KMS-11 (cell line): ENCODE measurements at regions not wholly inside any gene's neighbourhood (a gene's known extent, or its start where the extent isn't known, plus 50 kb on each side); places are given as distances from the start of the nearest gene placed in this dataset.

Source experiments
- H2AFZ ChIP-seq: fragments of 200-600 bp; sonication (generic); 2 replicates; pipeline ENCODE4 v1.6.1; 2016; ENCODE audit warnings: antibody characterized with exemption, mixed run types, low read depth
- H3K27ac ChIP-seq: fragments of 200-600 bp; sonication (generic); 2 replicates; pipeline ENCODE4 v1.6.1; 2016; ENCODE audit warnings: mild to moderate bottlenecking, mixed run types
- H3K27me3 ChIP-seq: fragments of 200-600 bp; sonication (generic); 2 replicates; pipeline ENCODE4 v1.6.1; 2017; ENCODE audit warnings: mild to moderate bottlenecking, low read depth, mixed run types, moderate library complexity; ENCODE audit not compliant: insufficient read depth
- H3K36me3 ChIP-seq: fragments of 200-600 bp; sonication (generic); 2 replicates; pipeline ENCODE4 v1.6.1; 2017; ENCODE audit warnings: mild to moderate bottlenecking, mixed run types; ENCODE audit not compliant: insufficient read depth
- H3K4me1 ChIP-seq: fragments of 200-600 bp; sonication (generic); 2 replicates; pipeline ENCODE4 v1.6.1; 2016; ENCODE audit warnings: mild to moderate bottlenecking, low read depth, mixed run types; ENCODE audit not compliant: poor library complexity, severe bottlenecking
- H3K4me2 ChIP-seq: fragments of 200-600 bp; sonication (generic); 2 replicates; pipeline ENCODE4 v1.7.0; 2016; ENCODE audit warnings: mild to moderate bottlenecking, mixed run types
- H3K4me3 ChIP-seq: fragments of 200-600 bp; sonication (generic); IDR thresholded peaks from 2 replicates; pipeline ENCODE4 v1.6.1; 2017; ENCODE audit warnings: low read depth, low read length, mixed read lengths; ENCODE audit not compliant: insufficient read depth
- H3K79me2 ChIP-seq: fragments of 200-600 bp; sonication (generic); 2 replicates; pipeline ENCODE4 v1.6.1; 2016; ENCODE audit warnings: low read depth, mixed run types; ENCODE audit not compliant: insufficient read depth
- H3K9ac ChIP-seq: fragments of 200-600 bp; sonication (generic); 2 replicates; pipeline ENCODE4 v1.6.1; 2016; ENCODE audit warnings: mild to moderate bottlenecking, mixed run types
- H4K20me1 ChIP-seq: fragments of 200-600 bp; sonication (generic); 2 replicates; pipeline ENCODE4 v1.6.1; 2016; ENCODE audit warnings: mild to moderate bottlenecking, mixed run types; ENCODE audit not compliant: insufficient read depth
- CTCF ChIP-seq: fragments of 200-600 bp; sonication (generic); conservative IDR thresholded peaks from 2 replicates; pipeline ENCODE4 v1.6.1; 2017; ENCODE audit warnings: low read depth, mild to moderate bottlenecking, antibody characterized with exemption, low read length, moderate library complexity, mixed read lengths

DNA sequence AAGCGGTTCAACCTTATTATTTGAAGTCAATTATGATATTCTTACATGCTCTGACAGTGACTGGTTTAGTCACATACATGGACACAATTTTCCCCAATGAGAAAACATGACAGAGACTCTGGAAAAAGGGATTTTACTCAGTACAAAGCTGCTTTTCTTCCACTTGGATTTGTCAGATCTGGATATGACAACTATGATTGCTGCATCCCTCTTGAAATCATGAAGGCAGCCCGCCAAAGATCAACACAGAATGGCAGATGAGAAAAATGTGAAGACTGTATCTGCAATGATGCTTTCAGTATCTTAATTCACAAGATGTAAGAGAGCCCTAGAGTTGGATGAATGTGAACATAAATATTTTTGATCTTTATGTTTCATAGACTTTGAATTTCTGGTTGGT lies 439.6 kb downstream of the CDH8 start:
- Histone ChIP-seq H3K36me3 (no peaks in the 10 kb centered on the region), H3K27me3 (no peaks in the 10 kb centered on the region), H3K4me2 (no peak overlapping the region), H3K79me2 (no peaks in the 10 kb centered on the region), H3K4me3 (no peak overlapping the region), H4K20me1 (no peaks in the 10 kb centered on the region), H3K27ac (no peak overlapping the region), H3K9ac (no peak overlapping the region), H3K4me1 (peaks cover 12% of the 10 kb centered on the region), H2AFZ (no peak overlapping the region)
- TF ChIP-seq CTCF: no peak

DNA sequence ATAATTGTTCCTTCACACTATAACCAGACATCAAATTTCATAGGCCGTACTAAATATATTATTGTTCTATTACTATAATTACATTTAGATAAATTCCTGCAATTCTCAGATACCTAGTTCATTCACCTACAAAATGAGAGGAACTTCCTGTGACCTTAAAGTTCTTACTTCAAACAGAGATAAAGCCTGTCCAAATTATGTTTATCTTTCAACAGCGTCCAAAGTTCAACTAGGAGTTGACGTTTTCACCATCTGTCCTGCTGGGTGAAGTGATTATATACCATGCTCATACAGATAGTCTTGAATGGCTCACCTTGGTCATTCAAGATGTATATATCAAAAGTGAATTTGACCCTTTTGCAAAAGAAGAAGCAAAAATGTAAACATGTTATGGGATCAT lies 440.6 kb downstream of the CDH8 start:
- Histone ChIP-seq H2AFZ (no peak overlapping the region), H3K36me3 (no peaks in the 10 kb centered on the region), H3K4me1 (peaks cover 12% of the 10 kb centered on the region), H3K27ac (no peak overlapping the region), H3K79me2 (no peaks in the 10 kb centered on the region), H3K4me2 (no peak overlapping the region), H3K4me3 (no peak overlapping the region), H3K27me3 (no peaks in the 10 kb centered on the region), H3K9ac (no peak overlapping the region), H4K20me1 (no peaks in the 10 kb centered on the region)
- TF ChIP-seq CTCF: no peak

DNA sequence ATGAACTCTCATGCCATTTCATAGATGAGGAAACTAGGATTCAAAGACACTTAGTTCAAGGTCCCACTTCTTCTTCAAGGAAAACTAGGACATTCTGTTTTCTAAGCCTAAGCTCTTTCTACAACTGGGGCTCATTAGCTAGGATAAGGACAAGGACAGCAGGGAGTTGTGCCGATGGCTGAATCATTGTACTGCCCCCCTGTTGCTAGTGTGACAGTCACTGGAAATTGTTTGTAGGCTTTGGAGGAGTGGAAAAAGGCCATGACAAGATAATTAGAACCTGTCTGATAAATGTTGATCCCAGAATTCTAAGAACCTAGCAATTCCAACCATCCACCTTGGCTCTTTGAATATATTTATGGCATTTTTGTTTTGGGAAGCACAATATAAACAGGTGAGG lies 445.7 kb downstream of the CDH8 start:
- Histone ChIP-seq H3K36me3 (no peaks in the 10 kb centered on the region), H3K27ac (no peak overlapping the region), H3K4me2 (no peak overlapping the region), H3K9ac (no peak overlapping the region), H3K4me3 (no peak overlapping the region), H3K27me3 (no peaks in the 10 kb centered on the region), H4K20me1 (no peaks in the 10 kb centered on the region), H3K4me1 (peaks cover 4% of the 10 kb centered on the region), H2AFZ (no peak overlapping the region), H3K79me2 (no peaks in the 10 kb centered on the region)
- TF ChIP-seq CTCF: no peak

GRCh38 chr16:61587526-61587925 lies 448.7 kb downstream of the CDH8 start:
- H3K36me3 ChIP-seq: no peaks in the 10 kb centered on the region
- H3K79me2 ChIP-seq: no peaks in the 10 kb centered on the region
- no peak overlapping the region for H3K27ac ChIP-seq
- TF ChIP-seq CTCF: no peak
- no peak overlapping the region for H3K4me2 ChIP-seq
- no peak overlapping the region for H3K9ac ChIP-seq
- H3K4me3 ChIP-seq: no peak overlapping the region
- H3K27me3 ChIP-seq: no peaks in the 10 kb centered on the region
- H2AFZ ChIP-seq: no peak overlapping the region
- no peaks in the 10 kb centered on the region for H3K4me1 ChIP-seq
- no peaks in the 10 kb centered on the region for H4K20me1 ChIP-seq
